Ishikawa (cell line): ENCODE measurements at regions not wholly inside any gene's neighbourhood (a gene's known extent, or its start where the extent isn't known, plus 50 kb on each side); places are given as distances from the start of the nearest gene placed in this dataset.

ENCODE experiments used
- CEBPB ChIP-seq: IDR thresholded peaks from 2 replicates; pipeline ENCODE4 v1.6.1; 2012
- EGR1 ChIP-seq: IDR thresholded peaks from 2 replicates; pipeline ENCODE4 v1.6.1; 2012
- EP300 ChIP-seq: IDR thresholded peaks from 2 replicates; pipeline ENCODE4 v1.6.1; 2012; ENCODE audit warnings: borderline replicate concordance
- FOXM1 ChIP-seq: IDR thresholded peaks from 2 replicates; pipeline ENCODE4 v1.6.1; 2012; ENCODE audit warnings: low read depth, borderline replicate concordance
- RAD21 ChIP-seq: IDR thresholded peaks from 2 replicates; pipeline ENCODE4 v1.6.1; 2012; ENCODE audit warnings: low read depth
- TAF1 ChIP-seq: IDR thresholded peaks from 2 replicates; pipeline ENCODE4 v1.6.1; 2012; ENCODE audit warnings: low read depth, mild to moderate bottlenecking
- TCF12 ChIP-seq: IDR thresholded peaks from 2 replicates; pipeline ENCODE4 v1.6.1; 2012; ENCODE audit warnings: low read depth
- YY1 ChIP-seq: IDR thresholded peaks from 2 replicates; pipeline ENCODE4 v1.6.1; 2012; ENCODE audit warnings: low read depth
- ZBTB7A ChIP-seq: IDR thresholded peaks from 2 replicates; pipeline ENCODE4 v1.6.1; 2012; ENCODE audit warnings: low read depth
- TF ChIP-seq, protein P1 (sequence below): IDR thresholded peaks from 2 replicates; pipeline ENCODE4 v1.6.1; 2012
- TF ChIP-seq, protein P2 (sequence below): IDR thresholded peaks from 2 replicates; pipeline ENCODE4 v1.6.1; 2012; ENCODE audit warnings: low read depth, mild to moderate bottlenecking
- TF ChIP-seq, protein P3 (sequence below): IDR thresholded peaks from 2 replicates; pipeline ENCODE4 v1.6.1; 2012

DNA sequence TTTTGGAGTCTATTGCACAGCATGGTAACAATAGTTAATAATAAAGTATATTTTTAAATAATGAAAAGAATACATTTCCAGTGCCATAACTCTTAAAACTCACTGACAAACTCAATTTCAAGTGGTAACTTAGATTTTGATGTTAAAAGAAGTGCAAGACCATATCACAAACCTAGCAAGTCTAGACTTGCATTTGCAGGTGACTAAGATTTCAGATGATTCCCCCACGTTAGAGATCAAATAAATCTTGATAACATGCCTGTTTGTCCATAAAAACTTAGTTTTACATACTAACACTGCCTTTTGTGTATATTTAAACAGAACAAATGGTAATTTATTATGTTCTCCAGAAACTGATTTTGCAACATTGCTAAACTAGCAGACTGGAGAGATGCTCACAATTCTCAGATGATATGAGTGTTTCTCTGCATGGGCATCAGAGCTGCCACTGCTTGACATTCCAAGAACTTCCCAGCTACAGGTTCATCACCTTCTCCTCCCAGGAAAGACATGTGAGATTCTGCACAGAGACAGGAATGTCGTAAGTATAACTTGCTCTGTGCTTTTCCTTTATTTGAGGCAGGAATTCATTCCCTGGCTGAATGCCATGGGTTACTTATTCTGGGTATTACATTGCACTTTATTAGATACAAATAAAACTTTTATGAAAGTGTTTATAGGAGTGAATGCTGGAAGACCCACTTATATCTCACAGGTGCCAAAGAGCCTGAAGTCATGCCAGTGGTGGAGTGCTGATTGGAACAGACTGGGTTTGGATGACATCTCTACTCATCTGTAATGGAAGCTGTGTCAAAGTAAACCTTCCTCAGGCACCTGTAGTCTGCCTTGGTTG, 160.2 kb upstream of the FOXA2 start:
- TF ChIP-seq ZBTB7A: no peak
- no peak for TF ChIP-seq TAF1
- TF ChIP-seq FOXM1: no peak
- TF ChIP-seq, protein P1, sequence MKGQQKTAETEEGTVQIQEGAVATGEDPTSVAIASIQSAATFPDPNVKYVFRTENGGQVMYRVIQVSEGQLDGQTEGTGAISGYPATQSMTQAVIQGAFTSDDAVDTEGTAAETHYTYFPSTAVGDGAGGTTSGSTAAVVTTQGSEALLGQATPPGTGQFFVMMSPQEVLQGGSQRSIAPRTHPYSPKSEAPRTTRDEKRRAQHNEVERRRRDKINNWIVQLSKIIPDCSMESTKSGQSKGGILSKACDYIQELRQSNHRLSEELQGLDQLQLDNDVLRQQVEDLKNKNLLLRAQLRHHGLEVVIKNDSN: no peak
- TF ChIP-seq, protein P2, sequence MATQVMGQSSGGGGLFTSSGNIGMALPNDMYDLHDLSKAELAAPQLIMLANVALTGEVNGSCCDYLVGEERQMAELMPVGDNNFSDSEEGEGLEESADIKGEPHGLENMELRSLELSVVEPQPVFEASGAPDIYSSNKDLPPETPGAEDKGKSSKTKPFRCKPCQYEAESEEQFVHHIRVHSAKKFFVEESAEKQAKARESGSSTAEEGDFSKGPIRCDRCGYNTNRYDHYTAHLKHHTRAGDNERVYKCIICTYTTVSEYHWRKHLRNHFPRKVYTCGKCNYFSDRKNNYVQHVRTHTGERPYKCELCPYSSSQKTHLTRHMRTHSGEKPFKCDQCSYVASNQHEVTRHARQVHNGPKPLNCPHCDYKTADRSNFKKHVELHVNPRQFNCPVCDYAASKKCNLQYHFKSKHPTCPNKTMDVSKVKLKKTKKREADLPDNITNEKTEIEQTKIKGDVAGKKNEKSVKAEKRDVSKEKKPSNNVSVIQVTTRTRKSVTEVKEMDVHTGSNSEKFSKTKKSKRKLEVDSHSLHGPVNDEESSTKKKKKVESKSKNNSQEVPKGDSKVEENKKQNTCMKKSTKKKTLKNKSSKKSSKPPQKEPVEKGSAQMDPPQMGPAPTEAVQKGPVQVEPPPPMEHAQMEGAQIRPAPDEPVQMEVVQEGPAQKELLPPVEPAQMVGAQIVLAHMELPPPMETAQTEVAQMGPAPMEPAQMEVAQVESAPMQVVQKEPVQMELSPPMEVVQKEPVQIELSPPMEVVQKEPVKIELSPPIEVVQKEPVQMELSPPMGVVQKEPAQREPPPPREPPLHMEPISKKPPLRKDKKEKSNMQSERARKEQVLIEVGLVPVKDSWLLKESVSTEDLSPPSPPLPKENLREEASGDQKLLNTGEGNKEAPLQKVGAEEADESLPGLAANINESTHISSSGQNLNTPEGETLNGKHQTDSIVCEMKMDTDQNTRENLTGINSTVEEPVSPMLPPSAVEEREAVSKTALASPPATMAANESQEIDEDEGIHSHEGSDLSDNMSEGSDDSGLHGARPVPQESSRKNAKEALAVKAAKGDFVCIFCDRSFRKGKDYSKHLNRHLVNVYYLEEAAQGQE: no peak
- TF ChIP-seq, protein P3, sequence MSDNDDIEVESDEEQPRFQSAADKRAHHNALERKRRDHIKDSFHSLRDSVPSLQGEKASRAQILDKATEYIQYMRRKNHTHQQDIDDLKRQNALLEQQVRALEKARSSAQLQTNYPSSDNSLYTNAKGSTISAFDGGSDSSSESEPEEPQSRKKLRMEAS: no peak
- TF ChIP-seq TCF12: no peak
- TF ChIP-seq EGR1: no peak
- TF ChIP-seq CEBPB: no peak
- TF ChIP-seq YY1: no peak
- no peak for TF ChIP-seq EP300
- no peak for TF ChIP-seq RAD21
